ENCODE measurements at regions not wholly inside any gene's neighbourhood (a gene's known extent, or its start where the extent isn't known, plus 50 kb on each side); places are given as distances from the start of the nearest gene placed in this dataset.

- no peak for DNase-seq (ENCODE audit: extremely low spot score)
- ChIA-PET CTCF (interaction anchor here (1.1 kb wide), 1 partner anchor 29 kb away, joined by 6 read pairs; no protein-coding TSS in a partner anchor), POLR2A (no interaction called here)
- no peak for TF ChIP-seq CTCF (IDR thresholded peaks at IDR 0.05; ENCODE audit: control extremely low read depth, extremely low read depth, low read depth, missing control alignments)
Observed at GRCh38 chr13:48798180-48798579, 144.5 kb downstream of the CYSLTR2 start.

- no peak for TF ChIP-seq CTCF (IDR thresholded peaks at IDR 0.05; ENCODE audit: control extremely low read depth, extremely low read depth, low read depth, missing control alignments)
- CTCF ChIA-PET: interaction anchor here (1.0 kb wide), 1 partner anchor 14 kb away, joined by 3 read pairs; no protein-coding TSS in a partner anchor
- POLR2A ChIA-PET: no interaction called here
- no peak for DNase-seq (ENCODE audit: extremely low spot score)
Observed at GRCh38 chr13:48801255-48801654, 147.5 kb downstream of the CYSLTR2 start.

GRCh38 chr13:48804821-48805601 lies 151.3 kb downstream of the CYSLTR2 start:
- CTCF ChIA-PET: no interaction called here
- no peak for DNase-seq (ENCODE audit: extremely low spot score)
- POLR2A ChIA-PET: no interaction called here
- TF ChIP-seq CTCF (IDR thresholded peaks at IDR 0.05; ENCODE audit: control extremely low read depth, extremely low read depth, low read depth, missing control alignments): no peak

- ChIA-PET CTCF (no interaction called here), POLR2A (no interaction called here)
- no peak for DNase-seq (ENCODE audit: extremely low spot score)
- no peak for TF ChIP-seq CTCF (IDR thresholded peaks at IDR 0.05; ENCODE audit: control extremely low read depth, extremely low read depth, low read depth, missing control alignments)
Observed at GRCh38 chr13:48806522-48806921, 152.8 kb downstream of the CYSLTR2 start.

- no peak for DNase-seq (ENCODE audit: extremely low spot score)
- TF ChIP-seq CTCF (IDR thresholded peaks at IDR 0.05; ENCODE audit: control extremely low read depth, extremely low read depth, low read depth, missing control alignments): no peak
Observed at GRCh38 chr13:48808683-48809082, 155.0 kb downstream of the CYSLTR2 start.

GRCh38 chr13:48810013-48810412 lies 156.3 kb downstream of the CYSLTR2 start:
- no peak for DNase-seq (ENCODE audit: extremely low spot score)
- ChIA-PET CTCF (interaction anchor here (1.5 kb wide), 1 partner anchor 11 kb away, joined by 4 read pairs; no protein-coding TSS in a partner anchor), POLR2A (no interaction called here)
- TF ChIP-seq CTCF (IDR thresholded peaks at IDR 0.05; ENCODE audit: control extremely low read depth, extremely low read depth, low read depth, missing control alignments): no peak

More at GRCh38 chr13:48808683-48809082, 155.0 kb downstream of the CYSLTR2 start:
- CTCF ChIA-PET: no interaction called here
- POLR2A ChIA-PET: no interaction called here
